HUES64 (cell line): ENCODE measurements at regions not wholly inside any gene's neighbourhood (a gene's known extent, or its start where the extent isn't known, plus 50 kb on each side); places are given as distances from the start of the nearest gene placed in this dataset.

Experiments
- H3K27ac ChIP-seq: 2 replicates; pipeline ENCODE4 v1.7.0; 2013; ENCODE audit warnings: low read depth, low read length, inconsistent platforms
- H3K27me3 ChIP-seq: 2 replicates; pipeline ENCODE4 v1.6.1; 2013; ENCODE audit warnings: mild to moderate bottlenecking, low read length; ENCODE audit not compliant: insufficient read depth
- H3K36me3 ChIP-seq: 2 replicates; pipeline ENCODE4 v1.6.1; 2013; ENCODE audit warnings: mild to moderate bottlenecking, low read length; ENCODE audit not compliant: insufficient read depth
- H3K4me1 ChIP-seq: 2 replicates; pipeline ENCODE4 v1.6.1; 2013; ENCODE audit warnings: mild to moderate bottlenecking, low read length, moderate library complexity; ENCODE audit not compliant: insufficient read depth
- H3K4me3 ChIP-seq: 2 replicates; pipeline ENCODE4 v1.5.1; 2013; ENCODE audit warnings: mild to moderate bottlenecking, low read length, moderate library complexity
- H3K9ac ChIP-seq: 2 replicates; pipeline ENCODE4 v1.6.1; 2013; ENCODE audit warnings: mild to moderate bottlenecking, low read depth, low read length
- H3K9me3 ChIP-seq: 2 replicates; pipeline ENCODE4 v1.6.1; 2013; ENCODE audit warnings: low read depth, low read length; ENCODE audit not compliant: insufficient read depth
- WGBS: fragments of 150-250, 120-280 bp; methylation state at CpG from one replicate; pipeline ENCODE4 v1.1.7; 2013; ENCODE audit warnings: missing lambda C conversion rate; 5-methylcytosine and 5-hydroxymethylcytosine counted together

GRCh38 chr5:2658447-2658846, 93.0 kb downstream of the IRX2 start:
- Histone ChIP-seq H3K9ac (no peak overlapping the region), H3K27ac (no peak overlapping the region), H3K9me3 (no peaks in the 10 kb centered on the region), H3K4me1 (no peaks in the 10 kb centered on the region; the same call in 1 of the 2 replicates), H3K4me3 (no peak overlapping the region), H3K27me3 (no peaks in the 10 kb centered on the region), H3K36me3 (no peaks in the 10 kb centered on the region)
- 96% methylated on average over 11 of the region's 11 CpGs for WGBS

- no peaks in the 10 kb centered on the region for H3K27me3 ChIP-seq
- no peaks in the 10 kb centered on the region; the same call in 1 of the 2 replicates for H3K4me1 ChIP-seq
- H3K36me3 ChIP-seq, result no peaks in the 10 kb centered on the region
- H3K4me3 ChIP-seq, result no peak overlapping the region
- WGBS, result 97% methylated on average over 13 of the region's 13 CpGs
- no peak overlapping the region for H3K9ac ChIP-seq
- H3K27ac ChIP-seq, result no peak overlapping the region
- H3K9me3 ChIP-seq, result no peaks in the 10 kb centered on the region
Observed at GRCh38 chr5:2657151-2657550, 94.3 kb downstream of the IRX2 start.

GRCh38 chr5:2656206-2656605, 95.3 kb downstream of the IRX2 start:
- H3K4me1 ChIP-seq, result no peaks in the 10 kb centered on the region; the same call in 1 of the 2 replicates
- H3K36me3 ChIP-seq, result no peaks in the 10 kb centered on the region
- H3K27ac ChIP-seq, result no peak overlapping the region
- no peak overlapping the region for H3K9ac ChIP-seq
- 73% methylated on average over 11 of the region's 11 CpGs for WGBS
- H3K27me3 ChIP-seq, result no peaks in the 10 kb centered on the region
- H3K4me3 ChIP-seq, result no peak overlapping the region
- H3K9me3 ChIP-seq, result no peaks in the 10 kb centered on the region

GRCh38 chr5:2653991-2654390, 97.5 kb downstream of the IRX2 start:
- Histone ChIP-seq H3K36me3 (no peaks in the 10 kb centered on the region), H3K4me1 (no peaks in the 10 kb centered on the region), H3K27me3 (no peaks in the 10 kb centered on the region), H3K4me3 (no peak overlapping the region), H3K9ac (no peak overlapping the region), H3K27ac (no peak overlapping the region), H3K9me3 (no peaks in the 10 kb centered on the region)
- 87% methylated on average over 7 of the region's 7 CpGs for WGBS

GRCh38 chr5:2651116-2651515, 100.4 kb downstream of the IRX2 start:
- no peaks in the 10 kb centered on the region for H3K27me3 ChIP-seq
- no peak overlapping the region for H3K9ac ChIP-seq
- H3K27ac ChIP-seq, result no peak overlapping the region
- WGBS, result 82% methylated on average over 4 of the region's 4 CpGs
- no peaks in the 10 kb centered on the region for H3K9me3 ChIP-seq
- H3K4me3 ChIP-seq, result no peak overlapping the region
- no peaks in the 10 kb centered on the region for H3K4me1 ChIP-seq
- H3K36me3 ChIP-seq, result no peaks in the 10 kb centered on the region

GRCh38 chr5:2642684-2643345, 108.7 kb downstream of the IRX2 start:
- WGBS, result 96% methylated on average over 27 of the region's 27 CpGs
- no peak overlapping the region for H3K27ac ChIP-seq
- H3K27me3 ChIP-seq, result no peaks in the 10 kb centered on the region

GRCh38 chr5:2640717-2641116, 110.8 kb downstream of the IRX2 start:
- Histone ChIP-seq H3K27ac (no peak overlapping the region), H3K9me3 (no peaks in the 10 kb centered on the region), H3K9ac (no peak overlapping the region), H3K4me3 (no peak overlapping the region), H3K36me3 (no peaks in the 10 kb centered on the region), H3K4me1 (no peaks in the 10 kb centered on the region), H3K27me3 (no peaks in the 10 kb centered on the region)
- 96% methylated on average over 6 of the region's 6 CpGs for WGBS

More at GRCh38 chr5:2642684-2643345, 108.7 kb downstream of the IRX2 start:
- Histone ChIP-seq H3K9me3 (no peaks in the 10 kb centered on the region), H3K4me3 (no peak overlapping the region), H3K4me1 (no peaks in the 10 kb centered on the region), H3K9ac (no peak overlapping the region), H3K36me3 (no peaks in the 10 kb centered on the region)

- 85% methylated on average over 5 of the region's 5 CpGs for WGBS
Observed at GRCh38 chr5:2639425-2639824, 112.1 kb downstream of the IRX2 start.

GRCh38 chr5:2634399-2635176, 116.9 kb downstream of the IRX2 start:
- H3K4me1 ChIP-seq, result no peaks in the 10 kb centered on the region
- H3K27me3 ChIP-seq, result no peaks in the 10 kb centered on the region
- H3K9me3 ChIP-seq, result no peaks in the 10 kb centered on the region
- no peak overlapping the region for H3K9ac ChIP-seq
- H3K27ac ChIP-seq, result no peak overlapping the region
- WGBS, result 82% methylated on average over 11 of the region's 11 CpGs
- no peak overlapping the region for H3K4me3 ChIP-seq
- no peaks in the 10 kb centered on the region for H3K36me3 ChIP-seq

More at GRCh38 chr5:2639425-2639824, 112.1 kb downstream of the IRX2 start:
- Histone ChIP-seq H3K4me1 (no peaks in the 10 kb centered on the region), H3K9ac (no peak overlapping the region), H3K27me3 (no peaks in the 10 kb centered on the region), H3K27ac (no peak overlapping the region), H3K9me3 (no peaks in the 10 kb centered on the region), H3K36me3 (no peaks in the 10 kb centered on the region), H3K4me3 (no peak overlapping the region)

GRCh38 chr5:2633992-2634391, 117.5 kb downstream of the IRX2 start:
- H3K9me3 ChIP-seq, result no peaks in the 10 kb centered on the region
- no peak overlapping the region for H3K4me3 ChIP-seq
- no peaks in the 10 kb centered on the region for H3K36me3 ChIP-seq
- H3K27ac ChIP-seq, result no peak overlapping the region
- H3K4me1 ChIP-seq, result no peaks in the 10 kb centered on the region
- H3K27me3 ChIP-seq, result no peaks in the 10 kb centered on the region
- WGBS, result 97% methylated on average over 15 of the region's 15 CpGs
- H3K9ac ChIP-seq, result no peak overlapping the region

GRCh38 chr5:2631758-2632157, 119.7 kb downstream of the IRX2 start:
- 95% methylated on average over 11 of the region's 11 CpGs for WGBS
- Histone ChIP-seq H3K4me3 (no peak overlapping the region), H3K9ac (no peak overlapping the region), H3K27me3 (no peaks in the 10 kb centered on the region), H3K4me1 (no peaks in the 10 kb centered on the region), H3K27ac (no peak overlapping the region), H3K36me3 (no peaks in the 10 kb centered on the region), H3K9me3 (no peaks in the 10 kb centered on the region)
